HG03354 (cell line): ENCODE measurements at regions not wholly inside any gene's neighbourhood (a gene's known extent, or its start where the extent isn't known, plus 50 kb on each side); places are given as distances from the start of the nearest gene placed in this dataset.
A peak's percentile ranks its signal among the peaks of the same experiment; 100 is the strongest.

ENCODE experiments used
- ATAC-seq: cut with Tn5 transposase; IDR thresholded peaks from one replicate; pipeline ENCODE4 v1.9.1; 2021; ENCODE audit warnings: mild to moderate bottlenecking; ENCODE audit not compliant: unreplicated experiment, poor library complexity, severe bottlenecking

- no peak for ATAC-seq
Measured at GRCh38 chr1:87215592-87215991, 113.1 kb upstream of the LMO4 start.

- ATAC-seq = no peak
Measured at GRCh38 chr1:87218618-87219017, 110.1 kb upstream of the LMO4 start.

GRCh38 chr1:87219141-87219540 is 109.5 kb upstream of the LMO4 start:
- ATAC-seq = no peak

- ATAC-seq = no peak
Measured at GRCh38 chr1:87219626-87220025, 109.1 kb upstream of the LMO4 start.

GRCh38 chr1:87220993-87221392 is 107.7 kb upstream of the LMO4 start:
- no peak for ATAC-seq

- no peak for ATAC-seq
Measured at GRCh38 chr1:87224201-87224600, 104.5 kb upstream of the LMO4 start.

GRCh38 chr1:87225171-87225570 is 103.5 kb upstream of the LMO4 start:
- no peak for ATAC-seq

- ATAC-seq = peak; percentile 66
Measured at GRCh38 chr1:87226341-87226760, 102.3 kb upstream of the LMO4 start.

- no peak for ATAC-seq
Measured at GRCh38 chr1:87227651-87228050, 101.0 kb upstream of the LMO4 start.

- no peak for ATAC-seq
Measured at GRCh38 chr1:87230501-87230900, 98.2 kb upstream of the LMO4 start.

GRCh38 chr1:87231703-87232367 is 96.8 kb upstream of the LMO4 start:
- ATAC-seq = no peak

GRCh38 chr1:87236585-87236984 is 92.1 kb upstream of the LMO4 start:
- ATAC-seq = no peak

GRCh38 chr1:87239997-87240605 is 88.6 kb upstream of the LMO4 start:
- no peak for ATAC-seq

- ATAC-seq = no peak
Measured at GRCh38 chr1:87240661-87241285, 87.9 kb upstream of the LMO4 start.

- ATAC-seq = no peak
Measured at GRCh38 chr1:87242445-87243185, 86.1 kb upstream of the LMO4 start.

- ATAC-seq = no peak
Measured at GRCh38 chr1:87243573-87243972, 85.1 kb upstream of the LMO4 start.

GRCh38 chr1:87246436-87246835 is 82.2 kb upstream of the LMO4 start:
- ATAC-seq = no peak

- ATAC-seq = no peak
Measured at GRCh38 chr1:87249803-87250202, 78.9 kb upstream of the LMO4 start.

- no peak for ATAC-seq
Measured at GRCh38 chr1:87250336-87250735, 78.3 kb upstream of the LMO4 start.

- ATAC-seq = no peak
Measured at GRCh38 chr1:87252406-87252805, 76.3 kb upstream of the LMO4 start.

GRCh38 chr1:87262688-87263087 is 66.0 kb upstream of the LMO4 start:
- ATAC-seq = no peak
